ENCODE measurements at regions not wholly inside any gene's neighbourhood (a gene's known extent, or its start where the extent isn't known, plus 50 kb on each side); places are given as distances from the start of the nearest gene placed in this dataset.
A peak's percentile ranks its signal among the peaks of the same experiment; 100 is the strongest.
"Not testable (repeated sequence)": the region's sequence is repeated elsewhere in the genome, so short reads cannot be mapped to it uniquely, and the experiment has no call there.

DNA sequence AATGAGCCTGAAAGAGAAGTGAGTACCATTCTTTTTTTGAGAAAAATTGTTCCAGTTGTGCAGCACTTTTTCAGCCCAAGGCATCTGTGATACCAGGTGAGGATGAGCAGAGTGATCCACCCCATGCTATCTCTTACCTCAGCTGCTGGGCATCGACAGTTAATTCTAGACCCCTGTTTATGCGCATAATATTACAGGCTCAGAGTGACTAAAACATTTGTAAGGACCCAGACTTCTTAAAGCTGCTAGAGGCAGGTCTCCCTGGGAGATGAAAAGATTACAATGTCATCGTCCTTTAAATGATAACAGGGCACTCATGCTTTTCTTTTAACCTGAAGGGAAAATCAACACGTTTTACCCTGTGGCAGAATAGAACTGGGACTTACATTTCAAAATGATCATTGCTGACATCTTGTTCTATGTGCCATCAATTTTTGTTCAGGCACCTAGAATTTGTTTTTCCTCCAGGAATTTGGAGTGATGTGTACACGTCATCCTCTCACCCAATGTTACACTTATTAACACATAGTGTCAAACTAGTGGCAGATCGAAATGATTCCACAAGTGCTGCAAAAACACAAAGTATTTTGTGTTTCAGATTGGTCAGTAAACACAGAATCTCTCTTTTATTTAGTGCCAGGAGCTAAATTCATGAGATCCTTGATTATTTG, 684.6 kb downstream of the UTRN start:
- ChIA-PET CTCF (no interaction called here), POLR2A (ENCODE audit: low non-redundant PET) (no interaction called here)
- BruUV-seq (replicated peaks) = no TSS peak
- H3K9me3 ChIP-seq (ENCODE audit: low read depth, low read length, poor library complexity, severe bottlenecking) = no peaks in the 10 kb centered on the region
- no peak for DNase-seq (ENCODE audit: low spot score)
- H3K27me3 ChIP-seq (replicated peaks; ENCODE audit: insufficient read depth, low read depth, low read length, poor library complexity) = no peaks in the 10 kb centered on the region
- H3K4me3 ChIP-seq (ENCODE audit: low read depth, low read length, poor library complexity, severe bottlenecking) = no peak overlapping the region
- TF ChIP-seq, protein P1, sequence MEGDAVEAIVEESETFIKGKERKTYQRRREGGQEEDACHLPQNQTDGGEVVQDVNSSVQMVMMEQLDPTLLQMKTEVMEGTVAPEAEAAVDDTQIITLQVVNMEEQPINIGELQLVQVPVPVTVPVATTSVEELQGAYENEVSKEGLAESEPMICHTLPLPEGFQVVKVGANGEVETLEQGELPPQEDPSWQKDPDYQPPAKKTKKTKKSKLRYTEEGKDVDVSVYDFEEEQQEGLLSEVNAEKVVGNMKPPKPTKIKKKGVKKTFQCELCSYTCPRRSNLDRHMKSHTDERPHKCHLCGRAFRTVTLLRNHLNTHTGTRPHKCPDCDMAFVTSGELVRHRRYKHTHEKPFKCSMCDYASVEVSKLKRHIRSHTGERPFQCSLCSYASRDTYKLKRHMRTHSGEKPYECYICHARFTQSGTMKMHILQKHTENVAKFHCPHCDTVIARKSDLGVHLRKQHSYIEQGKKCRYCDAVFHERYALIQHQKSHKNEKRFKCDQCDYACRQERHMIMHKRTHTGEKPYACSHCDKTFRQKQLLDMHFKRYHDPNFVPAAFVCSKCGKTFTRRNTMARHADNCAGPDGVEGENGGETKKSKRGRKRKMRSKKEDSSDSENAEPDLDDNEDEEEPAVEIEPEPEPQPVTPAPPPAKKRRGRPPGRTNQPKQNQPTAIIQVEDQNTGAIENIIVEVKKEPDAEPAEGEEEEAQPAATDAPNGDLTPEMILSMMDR (conservative IDR thresholded peaks at IDR 0.05; ENCODE audit: low read depth, low read length) = no peak
- no peak for TF ChIP-seq EZH2 (IDR thresholded peaks at IDR 0.05; ENCODE audit: borderline replicate concordance, low read depth, low read length, poor library complexity, severe bottlenecking)
- H3K4me1 ChIP-seq (ENCODE audit: insufficient read depth, low read length, poor library complexity, severe bottlenecking) = peaks cover 5% of the 10 kb centered on the region
- no peaks in the 10 kb centered on the region for H3K36me3 ChIP-seq (ENCODE audit: insufficient read depth, low read length, poor library complexity, severe bottlenecking)
- intact Hi-C loops (cut with micrococcal nuclease; ENCODE audit: unreplicated experiment) = no loop called here
- H3K27ac ChIP-seq (ENCODE audit: low read depth, low read length, poor library complexity, severe bottlenecking) = no peak overlapping the region

DNA sequence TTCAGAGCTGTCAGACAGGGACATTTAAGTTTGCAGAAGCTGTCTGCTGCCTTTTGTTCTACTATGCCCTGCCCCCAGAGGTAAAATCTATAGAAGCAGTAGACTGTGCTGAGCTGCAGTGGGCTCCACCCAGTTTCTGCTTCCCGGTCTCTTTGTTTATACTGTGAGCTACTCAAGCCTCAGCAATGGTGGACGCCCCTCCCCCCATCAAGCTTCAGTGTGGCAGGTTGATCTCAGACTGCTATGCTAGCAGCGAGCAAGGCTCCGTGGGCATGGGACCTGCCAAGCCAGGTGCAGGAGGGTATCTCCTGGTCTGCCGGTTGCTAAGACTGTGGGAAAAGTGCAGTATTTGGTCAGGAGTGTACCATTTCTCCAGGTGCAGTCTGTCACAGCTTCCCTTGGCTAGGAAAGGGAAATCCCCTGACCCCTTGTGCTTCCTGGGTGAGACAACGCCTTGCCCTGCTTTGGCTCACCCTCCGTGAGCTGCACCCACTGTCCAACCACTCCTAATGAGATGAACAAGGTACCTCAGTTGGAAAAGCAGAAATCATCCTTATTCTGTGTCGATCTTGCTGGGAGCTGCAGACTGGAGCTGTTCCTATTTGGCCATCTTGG, 692.2 kb downstream of the UTRN start:
- BruUV-seq (replicated peaks); H3K36me3 ChIP-seq (ENCODE audit: insufficient read depth, low read length, poor library complexity, severe bottlenecking); CTCF ChIA-PET; H3K27ac ChIP-seq (ENCODE audit: low read depth, low read length, poor library complexity, severe bottlenecking); H3K27me3 ChIP-seq (replicated peaks; ENCODE audit: insufficient read depth, low read depth, low read length, poor library complexity); intact Hi-C loops (cut with micrococcal nuclease; ENCODE audit: unreplicated experiment); H3K9me3 ChIP-seq (ENCODE audit: low read depth, low read length, poor library complexity, severe bottlenecking); H3K4me3 ChIP-seq (ENCODE audit: low read depth, low read length, poor library complexity, severe bottlenecking); POLR2A ChIA-PET (ENCODE audit: low non-redundant PET): not testable (repeated sequence)
- peaks cover 12% of the 10 kb centered on the region for H3K4me1 ChIP-seq (ENCODE audit: insufficient read depth, low read length, poor library complexity, severe bottlenecking)
- peak; percentile 57 for DNase-seq (ENCODE audit: low spot score)

DNA sequence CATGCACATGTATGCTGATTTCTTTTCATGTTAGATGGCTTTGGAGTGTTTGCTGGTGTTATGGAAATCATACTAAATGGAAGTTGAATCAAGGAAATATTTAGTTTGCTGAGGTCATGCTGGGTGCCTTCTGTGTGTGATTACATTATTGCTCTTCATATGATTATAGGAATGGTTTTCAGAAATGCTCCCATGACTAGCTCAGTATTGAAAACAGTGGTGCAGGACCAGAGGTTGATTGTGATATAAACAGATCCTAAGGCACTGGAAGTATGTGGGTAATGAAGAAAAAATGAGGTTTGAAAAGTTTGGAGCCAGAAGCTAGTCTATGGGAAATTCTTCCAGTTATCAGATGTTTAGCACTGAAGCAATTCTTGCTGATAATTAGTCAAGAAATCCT, 693.1 kb downstream of the UTRN start:
- no TSS peak for BruUV-seq (replicated peaks)
- no peak for DNase-seq (ENCODE audit: low spot score)
- ChIA-PET POLR2A (ENCODE audit: low non-redundant PET) (no interaction called here), CTCF (no interaction called here)
- peaks cover 12% of the 10 kb centered on the region for H3K4me1 ChIP-seq (ENCODE audit: insufficient read depth, low read length, poor library complexity, severe bottlenecking)
- no peak overlapping the region for H3K4me3 ChIP-seq (ENCODE audit: low read depth, low read length, poor library complexity, severe bottlenecking)
- no peaks in the 10 kb centered on the region for H3K36me3 ChIP-seq (ENCODE audit: insufficient read depth, low read length, poor library complexity, severe bottlenecking)
- H3K9me3 ChIP-seq (ENCODE audit: low read depth, low read length, poor library complexity, severe bottlenecking) = peaks cover 6% of the 10 kb centered on the region
- TF ChIP-seq, protein P1 (conservative IDR thresholded peaks at IDR 0.05; ENCODE audit: low read depth, low read length) = no peak
- no peak for TF ChIP-seq EZH2 (IDR thresholded peaks at IDR 0.05; ENCODE audit: borderline replicate concordance, low read depth, low read length, poor library complexity, severe bottlenecking)
- intact Hi-C loops (cut with micrococcal nuclease; ENCODE audit: unreplicated experiment) = no loop called here
- H3K27me3 ChIP-seq (replicated peaks; ENCODE audit: insufficient read depth, low read depth, low read length, poor library complexity) = no peaks in the 10 kb centered on the region
- no peak overlapping the region for H3K27ac ChIP-seq (ENCODE audit: low read depth, low read length, poor library complexity, severe bottlenecking)

DNA sequence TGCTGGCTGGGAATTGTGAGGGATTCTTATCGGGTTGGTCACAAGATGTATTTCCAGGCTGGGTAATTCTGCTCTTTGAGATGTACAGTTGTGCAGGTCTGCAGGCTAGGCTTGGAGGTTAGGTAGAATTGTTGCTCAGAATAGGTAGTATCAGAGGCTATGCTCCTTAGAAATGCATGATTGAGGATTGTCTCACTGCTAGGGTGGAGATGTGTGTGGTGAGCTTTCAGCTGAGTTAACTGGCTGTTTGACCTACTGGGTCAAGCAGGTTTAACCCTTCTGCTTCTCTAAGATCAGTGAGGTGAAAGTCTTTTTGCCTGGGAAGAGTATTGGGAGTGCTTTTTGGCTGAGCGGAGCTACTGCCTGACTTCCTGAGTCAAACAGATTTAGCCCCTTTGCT, 701.1 kb downstream of the UTRN start:
- BruUV-seq (replicated peaks) = no TSS peak
- Histone ChIP-seq H3K36me3 (ENCODE audit: insufficient read depth, low read length, poor library complexity, severe bottlenecking) (no peaks in the 10 kb centered on the region), H3K27ac (ENCODE audit: low read depth, low read length, poor library complexity, severe bottlenecking) (no peak overlapping the region), H3K4me3 (ENCODE audit: low read depth, low read length, poor library complexity, severe bottlenecking) (no peak overlapping the region), H3K4me1 (ENCODE audit: insufficient read depth, low read length, poor library complexity, severe bottlenecking) (peaks cover 5% of the 10 kb centered on the region), H3K9me3 (ENCODE audit: low read depth, low read length, poor library complexity, severe bottlenecking) (peaks cover 11% of the 10 kb centered on the region), H3K27me3 (replicated peaks; ENCODE audit: insufficient read depth, low read depth, low read length, poor library complexity) (no peaks in the 10 kb centered on the region)
- intact Hi-C loops (cut with micrococcal nuclease; ENCODE audit: unreplicated experiment) = no loop called here
- CTCF ChIA-PET = no interaction called here
- TF ChIP-seq EZH2 (IDR thresholded peaks at IDR 0.05; ENCODE audit: borderline replicate concordance, low read depth, low read length, poor library complexity, severe bottlenecking) = no peak
- TF ChIP-seq, protein P1 (conservative IDR thresholded peaks at IDR 0.05; ENCODE audit: low read depth, low read length) = no peak
- POLR2A ChIA-PET (ENCODE audit: low non-redundant PET) = no interaction called here
- DNase-seq (ENCODE audit: low spot score) = no peak
